ENCODE measurements at regions not wholly inside any gene's neighbourhood (a gene's known extent, or its start where the extent isn't known, plus 50 kb on each side); places are given as distances from the start of the nearest gene placed in this dataset.

- Histone ChIP-seq H3K9me2 (replicated peaks; ENCODE audit: control insufficient read depth, low read length) (no peaks in the 10 kb centered on the region), H3K4me2 (ENCODE audit: low read length) (no peak overlapping the region), H3K4me1 (ENCODE audit: control insufficient read depth, low read length) (no peaks in the 10 kb centered on the region), H3K27ac (ENCODE audit: low read depth, low read length) (no peak overlapping the region), H3K79me2 (ENCODE audit: control insufficient read depth, low read length) (no peaks in the 10 kb centered on the region), H3K27me3 (ENCODE audit: control insufficient read depth, low read length) (no peaks in the 10 kb centered on the region), H4K20me1 (ENCODE audit: control insufficient read depth, insufficient read depth, low read depth, low read length) (no peaks in the 10 kb centered on the region), H3K9me3 (ENCODE audit: control insufficient read depth, insufficient read depth, low read length) (no peaks in the 10 kb centered on the region), H3K36me3 (ENCODE audit: control insufficient read depth, low read length) (no peaks in the 10 kb centered on the region), H3F3A (ENCODE audit: control insufficient read depth, insufficient read depth) (no peaks in the 10 kb centered on the region), H3K4me3 (ENCODE audit: low read length) (no peak overlapping the region)
- TF ChIP-seq, protein P1, sequence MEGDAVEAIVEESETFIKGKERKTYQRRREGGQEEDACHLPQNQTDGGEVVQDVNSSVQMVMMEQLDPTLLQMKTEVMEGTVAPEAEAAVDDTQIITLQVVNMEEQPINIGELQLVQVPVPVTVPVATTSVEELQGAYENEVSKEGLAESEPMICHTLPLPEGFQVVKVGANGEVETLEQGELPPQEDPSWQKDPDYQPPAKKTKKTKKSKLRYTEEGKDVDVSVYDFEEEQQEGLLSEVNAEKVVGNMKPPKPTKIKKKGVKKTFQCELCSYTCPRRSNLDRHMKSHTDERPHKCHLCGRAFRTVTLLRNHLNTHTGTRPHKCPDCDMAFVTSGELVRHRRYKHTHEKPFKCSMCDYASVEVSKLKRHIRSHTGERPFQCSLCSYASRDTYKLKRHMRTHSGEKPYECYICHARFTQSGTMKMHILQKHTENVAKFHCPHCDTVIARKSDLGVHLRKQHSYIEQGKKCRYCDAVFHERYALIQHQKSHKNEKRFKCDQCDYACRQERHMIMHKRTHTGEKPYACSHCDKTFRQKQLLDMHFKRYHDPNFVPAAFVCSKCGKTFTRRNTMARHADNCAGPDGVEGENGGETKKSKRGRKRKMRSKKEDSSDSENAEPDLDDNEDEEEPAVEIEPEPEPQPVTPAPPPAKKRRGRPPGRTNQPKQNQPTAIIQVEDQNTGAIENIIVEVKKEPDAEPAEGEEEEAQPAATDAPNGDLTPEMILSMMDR (IDR thresholded peaks at IDR 0.05; ENCODE audit: low read depth, low read length, poor library complexity, severe bottlenecking), result no peak
- TF ChIP-seq EZH2phosphoT487 (IDR thresholded peaks at IDR 0.05; ENCODE audit: borderline replicate concordance, low read length), result no peak
These were observed 359.9 kb downstream of the TXNL1 start for GRCh38 chr18:56278421-56279003.

DNA sequence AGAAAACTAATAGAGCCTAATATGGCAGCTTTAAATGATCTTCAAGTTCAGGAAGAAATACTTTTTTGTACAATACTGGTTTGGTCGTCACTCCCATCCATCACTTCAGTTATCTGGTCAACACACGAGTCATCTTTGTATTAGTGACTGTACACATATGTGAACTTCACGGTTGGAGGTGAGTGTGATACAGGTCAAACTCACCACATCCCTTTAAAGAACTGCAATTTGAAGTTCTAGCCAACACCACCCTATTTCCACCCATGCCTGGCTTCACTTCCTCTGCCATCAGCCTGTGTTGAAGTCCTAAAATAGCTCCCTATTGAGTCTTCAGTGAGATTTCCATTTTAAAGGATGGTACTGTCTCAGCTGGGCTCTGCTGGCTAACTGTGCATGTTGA, 361.9 kb downstream of the TXNL1 start:
- Histone ChIP-seq H3K4me2 (ENCODE audit: low read length) (no peak overlapping the region), H3F3A (ENCODE audit: control insufficient read depth, insufficient read depth) (no peaks in the 10 kb centered on the region), H3K27ac (ENCODE audit: low read depth, low read length) (no peak overlapping the region), H3K4me1 (ENCODE audit: control insufficient read depth, low read length) (no peaks in the 10 kb centered on the region), H3K9me3 (ENCODE audit: control insufficient read depth, insufficient read depth, low read length) (no peaks in the 10 kb centered on the region), H3K79me2 (ENCODE audit: control insufficient read depth, low read length) (no peaks in the 10 kb centered on the region), H3K4me3 (ENCODE audit: low read length) (no peak overlapping the region), H3K9me2 (replicated peaks; ENCODE audit: control insufficient read depth, low read length) (no peaks in the 10 kb centered on the region), H4K20me1 (ENCODE audit: control insufficient read depth, insufficient read depth, low read depth, low read length) (no peaks in the 10 kb centered on the region), H3K36me3 (ENCODE audit: control insufficient read depth, low read length) (no peaks in the 10 kb centered on the region), H3K27me3 (ENCODE audit: control insufficient read depth, low read length) (no peaks in the 10 kb centered on the region)
- no peak for TF ChIP-seq EZH2phosphoT487 (IDR thresholded peaks at IDR 0.05; ENCODE audit: borderline replicate concordance, low read length)
- TF ChIP-seq, protein P1 (IDR thresholded peaks at IDR 0.05; ENCODE audit: low read depth, low read length, poor library complexity, severe bottlenecking), result no peak

DNA sequence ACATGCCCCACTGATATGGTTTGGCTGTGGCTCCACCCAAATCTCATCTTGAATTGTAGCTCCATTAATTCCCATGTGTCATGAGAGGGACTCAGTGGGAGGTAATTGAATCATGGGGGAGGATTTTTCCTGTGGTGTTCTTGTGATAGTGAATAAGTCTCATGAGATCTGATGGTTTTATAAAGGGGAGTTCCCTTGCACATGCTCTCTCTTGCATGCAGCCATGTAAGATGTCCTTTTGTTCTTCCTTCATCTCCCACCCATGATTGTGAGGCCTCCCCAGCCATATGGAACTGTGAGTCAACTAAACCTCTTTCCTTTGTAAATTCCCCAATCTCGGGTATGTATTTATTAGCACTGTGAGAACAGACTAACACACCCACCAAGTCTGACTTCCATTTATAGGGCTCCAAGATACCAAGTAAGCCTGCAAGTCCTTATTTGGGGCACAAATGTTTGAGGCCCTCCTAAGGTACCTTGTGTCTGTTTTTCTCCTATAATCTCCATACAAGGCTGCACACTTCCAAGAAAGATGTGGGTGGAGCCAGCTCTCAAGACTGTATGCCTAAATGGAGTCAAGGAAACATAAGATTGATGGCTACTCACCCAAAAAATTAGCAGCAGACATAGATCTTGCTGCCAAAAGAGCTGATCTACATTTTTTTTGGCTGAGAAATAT, 364.7 kb downstream of the TXNL1 start:
- Histone ChIP-seq H3K4me2 (ENCODE audit: low read length) (no peak overlapping the region), H3K79me2 (ENCODE audit: control insufficient read depth, low read length) (no peaks in the 10 kb centered on the region), H3K27ac (ENCODE audit: low read depth, low read length) (no peak overlapping the region), H3K27me3 (ENCODE audit: control insufficient read depth, low read length) (no peaks in the 10 kb centered on the region), H3F3A (ENCODE audit: control insufficient read depth, insufficient read depth) (no peaks in the 10 kb centered on the region), H3K9me3 (ENCODE audit: control insufficient read depth, insufficient read depth, low read length) (no peaks in the 10 kb centered on the region), H3K4me1 (ENCODE audit: control insufficient read depth, low read length) (no peaks in the 10 kb centered on the region), H3K4me3 (ENCODE audit: low read length) (no peak overlapping the region), H3K9me2 (replicated peaks; ENCODE audit: control insufficient read depth, low read length) (no peaks in the 10 kb centered on the region), H4K20me1 (ENCODE audit: control insufficient read depth, insufficient read depth, low read depth, low read length) (no peaks in the 10 kb centered on the region), H3K36me3 (ENCODE audit: control insufficient read depth, low read length) (no peaks in the 10 kb centered on the region)
- TF ChIP-seq, protein P1 (IDR thresholded peaks at IDR 0.05; ENCODE audit: low read depth, low read length, poor library complexity, severe bottlenecking), result no peak
- TF ChIP-seq EZH2phosphoT487 (IDR thresholded peaks at IDR 0.05; ENCODE audit: borderline replicate concordance, low read length), result no peak
